GM18868 (cell line): ENCODE measurements at regions not wholly inside any gene's neighbourhood (a gene's known extent, or its start where the extent isn't known, plus 50 kb on each side); places are given as distances from the start of the nearest gene placed in this dataset.

Experiments used
- ATAC-seq: cut with Tn5 transposase; IDR thresholded peaks from one replicate; pipeline ENCODE4 v1.9.1; 2021; ENCODE audit warnings: mild to moderate bottlenecking, moderate library complexity; ENCODE audit not compliant: unreplicated experiment

DNA sequence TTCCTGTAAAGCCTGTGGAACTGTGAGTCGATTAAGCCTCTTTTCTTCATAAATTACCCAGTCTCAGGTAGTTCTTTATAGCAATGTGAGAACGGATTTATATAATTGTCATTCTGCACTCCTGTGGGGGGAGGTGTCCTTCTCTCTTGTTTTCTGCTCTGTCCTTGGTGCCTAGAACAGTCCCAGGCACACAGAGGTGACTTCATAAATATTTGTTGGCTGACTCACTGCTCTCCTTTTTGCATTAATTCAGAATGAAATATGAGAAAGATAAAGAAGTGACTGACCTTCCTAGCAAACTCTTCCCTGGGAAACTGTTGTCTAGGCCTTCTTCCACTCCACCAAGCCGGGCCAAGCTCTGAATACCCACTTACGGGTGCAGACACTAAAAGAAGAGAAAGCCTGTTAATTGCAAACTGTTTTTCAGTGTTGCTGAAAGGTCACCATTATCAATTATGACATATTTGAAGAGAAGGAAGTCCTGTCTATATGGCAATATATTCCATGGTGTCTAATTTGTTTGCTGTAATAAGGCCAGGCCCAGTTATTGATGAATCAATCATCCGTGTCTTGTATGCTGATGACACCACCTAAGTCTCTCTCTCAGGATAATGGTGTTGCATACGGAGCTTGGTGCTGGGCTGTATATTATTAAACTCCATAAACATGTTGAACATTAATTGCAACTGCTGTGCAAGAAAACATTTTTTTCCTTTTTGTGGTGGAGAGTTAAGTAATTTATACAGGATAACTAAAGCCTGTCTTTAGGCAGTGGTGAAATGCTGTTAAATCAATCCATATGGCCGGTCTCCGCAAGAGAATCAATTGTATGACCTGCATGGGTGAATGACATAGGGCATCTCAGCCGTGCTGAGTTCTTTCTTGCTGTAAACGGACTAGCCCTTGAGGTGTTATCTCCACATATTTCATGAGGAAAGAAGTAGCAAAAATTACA lies 567.5 kb downstream of the SLC4A3 start:
- ATAC-seq: no peak

DNA sequence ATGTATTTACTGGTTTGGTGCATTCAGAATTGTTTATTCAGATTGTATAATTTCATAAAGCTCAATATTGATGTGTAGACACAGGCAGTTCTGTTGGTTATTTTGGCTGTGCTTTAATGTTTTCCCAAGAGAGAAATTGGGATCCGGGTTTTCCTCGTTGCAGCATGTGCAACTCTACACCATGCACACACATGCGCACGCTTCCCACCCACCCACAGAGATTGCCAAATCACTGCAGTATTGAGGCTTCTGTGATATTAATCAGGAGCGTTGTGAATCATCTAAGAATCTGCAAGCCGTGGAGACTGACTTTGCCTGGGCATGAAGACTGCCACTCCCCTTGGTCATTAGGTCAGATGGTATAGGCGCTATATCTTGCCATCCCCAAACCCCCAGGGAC lies 571.5 kb downstream of the SLC4A3 start:
- ATAC-seq: no peak

- no peak for ATAC-seq
These were observed 574.6 kb downstream of the SLC4A3 start for GRCh38 chr2:220202066-220202465.

- no peak for ATAC-seq
These were observed 581.7 kb downstream of the SLC4A3 start for GRCh38 chr2:220209093-220209492.

DNA sequence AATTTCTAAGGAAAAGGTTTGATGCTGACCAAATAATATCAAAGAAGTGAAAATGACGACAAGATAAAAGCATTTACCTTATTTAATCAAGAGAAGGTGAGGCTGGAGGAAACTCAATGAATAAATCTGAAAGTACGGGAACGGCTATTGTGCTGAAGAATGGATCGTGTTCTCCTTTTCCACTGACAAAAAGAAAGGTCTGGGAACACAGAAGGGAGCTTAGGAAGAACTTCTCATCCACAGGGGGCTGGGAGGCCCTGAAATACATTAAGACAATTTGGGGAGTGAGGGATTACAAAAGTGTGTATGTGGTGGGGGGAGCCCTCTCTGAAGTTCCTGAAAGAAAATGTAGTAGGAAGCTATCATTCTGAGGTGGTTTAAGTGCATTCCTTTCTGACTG lies 582.3 kb downstream of the SLC4A3 start:
- no peak for ATAC-seq

- ATAC-seq: no peak
These were observed 585.1 kb downstream of the SLC4A3 start for GRCh38 chr2:220212296-220213080.

DNA sequence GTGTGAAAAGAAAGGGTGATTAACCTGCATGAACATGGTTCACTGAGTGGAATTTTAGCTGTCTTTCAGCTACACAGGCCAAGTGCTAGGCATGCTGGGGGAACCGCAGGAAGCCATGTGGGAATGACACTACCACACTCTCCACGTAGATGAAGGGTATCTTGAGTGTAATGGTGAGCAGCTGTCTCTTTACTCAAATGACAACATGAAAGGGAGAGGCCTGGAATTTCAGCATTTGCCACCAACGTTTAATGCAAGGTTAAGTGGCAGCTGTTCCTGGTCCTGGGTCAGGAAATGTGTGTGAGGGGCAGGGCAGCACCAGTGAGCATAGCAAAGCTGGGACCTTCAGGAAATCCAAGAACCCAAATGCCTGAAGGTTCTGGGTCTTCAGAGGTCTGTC lies 588.4 kb downstream of the SLC4A3 start:
- no peak for ATAC-seq

GRCh38 chr2:220219371-220219770 lies 591.9 kb downstream of the SLC4A3 start:
- ATAC-seq: no peak

DNA sequence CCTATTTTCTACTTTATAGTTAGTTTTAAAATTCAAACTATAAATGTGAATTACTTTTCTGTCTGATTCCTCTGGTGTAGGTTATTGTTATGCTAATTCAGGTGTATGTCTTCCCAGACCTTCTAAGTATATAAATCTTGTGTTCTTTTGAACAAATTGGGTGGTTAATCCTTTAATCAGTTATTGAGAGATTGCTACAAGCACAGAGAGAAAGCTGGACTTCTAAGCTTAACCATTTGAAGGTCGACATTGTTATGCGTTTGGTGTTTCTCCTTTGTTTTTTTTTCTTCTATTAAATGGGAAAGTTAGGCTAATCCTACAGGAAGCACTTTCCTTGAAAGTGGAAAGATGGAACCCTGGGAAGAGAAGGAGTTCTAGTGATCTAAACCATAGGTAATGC lies 592.6 kb downstream of the SLC4A3 start:
- no peak for ATAC-seq

- no peak for ATAC-seq
These were observed 594.6 kb downstream of the SLC4A3 start for GRCh38 chr2:220221992-220222391.

DNA sequence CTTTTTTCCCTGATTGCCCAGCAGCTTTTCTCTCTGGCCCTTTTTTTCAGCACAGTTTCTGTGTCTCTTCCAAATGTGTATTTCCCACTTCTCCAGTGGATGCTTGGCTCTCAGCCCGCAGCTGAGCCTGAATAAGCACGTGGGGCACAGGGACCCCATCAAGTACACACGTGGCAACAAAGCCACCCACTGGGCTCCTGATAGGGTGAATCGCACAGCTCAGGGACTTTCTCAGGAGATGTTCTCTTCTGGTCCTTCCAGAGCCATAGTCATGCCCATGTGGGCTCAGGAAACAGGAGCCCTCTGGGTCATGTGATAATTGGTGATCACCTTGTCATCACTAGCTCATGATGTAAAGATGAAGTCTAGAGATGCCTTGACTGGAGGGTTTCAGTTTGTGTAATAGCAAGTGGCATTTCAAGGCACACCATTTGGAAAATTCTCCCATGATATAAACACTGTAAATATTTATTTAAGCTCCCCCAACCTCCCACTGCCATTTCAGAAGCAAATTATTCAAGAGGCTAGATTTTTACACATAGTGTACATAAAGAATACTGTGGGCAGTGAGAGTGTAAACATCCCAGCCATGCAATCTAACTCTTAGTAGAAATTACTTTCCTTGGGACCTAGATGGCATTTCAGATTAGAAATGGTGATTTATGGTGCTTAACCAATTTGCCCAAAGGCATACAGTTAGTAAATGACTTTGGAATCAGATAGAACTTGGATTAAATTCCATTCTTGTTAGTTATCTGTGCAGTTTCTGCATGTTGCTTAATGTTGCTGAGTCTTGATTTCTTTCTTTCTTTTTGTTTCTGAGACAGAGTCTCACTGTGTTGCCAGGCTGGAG lies 597.5 kb downstream of the SLC4A3 start:
- ATAC-seq: no peak

DNA sequence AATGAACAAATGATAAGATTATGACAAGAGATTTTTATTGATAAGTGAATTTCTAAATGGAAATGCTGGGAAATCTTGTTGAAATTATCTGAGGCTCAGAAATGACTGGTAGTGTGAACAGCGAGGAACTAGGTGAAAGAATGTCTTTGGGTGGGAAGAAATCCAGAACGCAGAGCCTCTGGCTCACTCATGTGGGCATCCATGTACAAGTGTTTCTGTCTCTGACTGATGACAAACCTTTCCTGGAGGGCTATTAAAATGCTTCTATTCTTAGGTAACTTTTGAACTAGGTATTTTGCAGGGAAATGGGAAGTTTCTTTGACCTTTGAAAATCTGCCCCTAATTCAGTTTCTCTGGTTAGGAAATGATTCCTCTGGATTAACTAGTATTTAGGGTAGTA lies 598.6 kb downstream of the SLC4A3 start:
- no peak for ATAC-seq

- ATAC-seq: no peak
These were observed 599.1 kb downstream of the SLC4A3 start for GRCh38 chr2:220226546-220226945.

GRCh38 chr2:220227266-220227920 lies 600.0 kb downstream of the SLC4A3 start:
- no peak for ATAC-seq

DNA sequence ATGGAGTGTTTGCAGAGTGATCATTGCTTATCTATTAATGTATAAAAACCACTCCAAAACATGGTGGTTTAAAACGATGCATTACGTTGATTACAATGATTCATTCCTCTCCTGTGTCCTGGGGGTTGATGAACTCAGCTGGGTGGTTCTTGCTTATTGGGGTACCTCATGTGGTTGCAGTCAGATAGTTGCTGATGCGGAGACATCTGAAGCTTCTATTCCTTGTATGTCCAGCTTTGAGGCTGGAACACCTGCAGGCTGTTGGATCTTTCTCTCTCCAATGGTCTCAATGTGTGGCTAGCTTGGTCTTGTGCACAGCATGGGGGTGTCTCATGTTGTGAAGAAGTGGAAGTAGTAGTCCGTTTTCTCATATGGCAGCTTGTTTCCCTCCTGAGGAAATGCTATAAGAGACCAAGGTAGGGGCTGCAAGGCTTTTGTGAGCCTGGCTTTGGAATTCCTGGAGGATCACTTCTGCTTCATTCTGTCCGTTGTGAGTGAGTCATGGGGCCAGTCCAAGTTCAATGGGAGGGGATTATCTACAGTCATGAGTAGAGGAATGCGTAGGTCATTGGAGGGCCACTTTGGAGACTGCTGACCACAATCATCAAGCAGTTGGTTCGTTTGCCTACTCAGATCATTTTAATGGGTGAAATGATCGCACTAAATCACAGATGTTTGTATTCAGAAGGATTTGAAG lies 601.0 kb downstream of the SLC4A3 start:
- ATAC-seq: no peak

DNA sequence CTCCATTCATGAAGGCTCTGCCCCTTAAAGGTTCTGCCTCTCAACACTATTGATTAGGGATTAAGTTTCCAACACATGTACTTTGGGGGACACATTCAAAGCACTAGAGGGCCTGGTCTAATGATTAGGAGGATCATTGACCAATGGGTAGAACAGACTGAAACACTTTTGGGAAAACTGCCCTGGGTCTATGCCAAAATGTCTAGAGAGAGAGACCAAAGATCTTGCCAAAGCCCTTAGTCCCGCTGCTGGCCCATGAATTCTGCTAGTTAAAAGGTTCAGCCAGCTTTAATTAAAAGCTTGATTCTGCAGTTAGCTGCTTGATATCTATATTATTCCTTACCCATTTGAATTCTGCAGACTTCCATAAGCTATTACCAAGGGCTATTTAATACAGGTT lies 613.2 kb downstream of the SLC4A3 start:
- ATAC-seq: no peak

DNA sequence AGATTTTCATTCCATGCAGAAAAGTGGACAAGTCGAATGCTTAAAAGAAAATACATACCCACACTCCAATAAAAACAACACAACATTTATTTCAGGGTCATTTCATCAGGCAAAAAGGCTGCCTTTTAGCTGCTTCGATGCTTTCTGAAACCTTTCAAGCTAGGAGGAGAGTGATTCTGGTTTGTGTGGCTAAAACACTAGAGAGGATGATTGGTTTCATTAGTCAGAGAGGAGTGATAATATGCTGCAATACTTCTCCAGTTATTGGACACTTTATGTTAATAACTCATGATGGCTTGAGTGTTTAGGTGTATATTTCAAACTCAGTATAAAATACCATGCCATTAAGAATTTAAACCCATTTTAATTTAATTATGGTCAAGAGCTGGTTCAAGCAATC lies 614.0 kb downstream of the SLC4A3 start:
- no peak for ATAC-seq

GRCh38 chr2:220243571-220243970 lies 616.1 kb downstream of the SLC4A3 start:
- ATAC-seq: no peak

- ATAC-seq: no peak
These were observed 619.0 kb downstream of the SLC4A3 start for GRCh38 chr2:220246386-220246785.
